AG04450 (cell line): ENCODE measurements at regions not wholly inside any gene's neighbourhood (a gene's known extent, or its start where the extent isn't known, plus 50 kb on each side); places are given as distances from the start of the nearest gene placed in this dataset.

Source experiments
- CTCF ChIA-PET: fragments of 300-600, 350-600 bp; formaldehyde crosslinking; extraction: SDS; loops from one replicate; lab custom pipeline; 2022; ENCODE audit warnings: antibody characterized with exemption, inconsistent platforms; lab: Charles Lee
- POLR2A ChIA-PET: fragments of 350-600 bp; formaldehyde crosslinking; extraction: SDS; loops from one replicate; lab custom pipeline; 2021; ENCODE audit warnings: antibody characterized with exemption, inconsistent platforms; lab: Yijun Ruan, JAX
- DNase-seq: peaks from one replicate; pipeline ENCODE4 v3.0.0-alpha.2; 2011; ENCODE audit warnings: low read depth, low spot score
- H3K27ac ChIP-seq: one replicate; pipeline ENCODE4 v1.5.1; 2012; ENCODE audit warnings: low read depth, low read length, control low read depth
- H3K27me3 ChIP-seq: one replicate; pipeline ENCODE4 v1.6.0; 2012; ENCODE audit warnings: low read length; ENCODE audit not compliant: control insufficient read depth, insufficient read depth
- H3K4me3 ChIP-seq: 2 replicates; pipeline ENCODE4 v1.5.1; 2011; ENCODE audit warnings: mild to moderate bottlenecking, low read depth, low read length, control low read depth
- H3K9me3 ChIP-seq: 2 replicates; pipeline ENCODE4 v1.5.1; 2012; ENCODE audit warnings: low read length; ENCODE audit not compliant: control insufficient read depth, insufficient read depth
- CTCF ChIP-seq: IDR thresholded peaks from 2 replicates; pipeline ENCODE4 v1.5.1; 2011; ENCODE audit warnings: low read depth, low read length, control low read depth, inconsistent platforms

GRCh38 chr9:73529666-73530065, 378.0 kb downstream of the ANXA1 start:
- POLR2A ChIA-PET = no interaction called here
- H3K4me3 ChIP-seq = no peak overlapping the region
- DNase-seq = no peak

GRCh38 chr9:73531051-73531532, 379.4 kb downstream of the ANXA1 start:
- H3K27ac ChIP-seq = no peak overlapping the region
- DNase-seq = no peak
- TF ChIP-seq CTCF = no peak
- H3K9me3 ChIP-seq = peaks cover 5% of the 10 kb centered on the region; the same call in 1 of the 2 replicates
- H3K4me3 ChIP-seq = no peak overlapping the region
- H3K27me3 ChIP-seq = no peaks in the 10 kb centered on the region
- POLR2A ChIA-PET = no interaction called here
- CTCF ChIA-PET = no interaction called here

More at GRCh38 chr9:73529666-73530065, 378.0 kb downstream of the ANXA1 start:
- peaks cover 5% of the 10 kb centered on the region; the same call in 1 of the 2 replicates for H3K9me3 ChIP-seq
- H3K27me3 ChIP-seq = no peaks in the 10 kb centered on the region
- no peak for TF ChIP-seq CTCF
- H3K27ac ChIP-seq = no peak overlapping the region
- CTCF ChIA-PET = no interaction called here

DNA sequence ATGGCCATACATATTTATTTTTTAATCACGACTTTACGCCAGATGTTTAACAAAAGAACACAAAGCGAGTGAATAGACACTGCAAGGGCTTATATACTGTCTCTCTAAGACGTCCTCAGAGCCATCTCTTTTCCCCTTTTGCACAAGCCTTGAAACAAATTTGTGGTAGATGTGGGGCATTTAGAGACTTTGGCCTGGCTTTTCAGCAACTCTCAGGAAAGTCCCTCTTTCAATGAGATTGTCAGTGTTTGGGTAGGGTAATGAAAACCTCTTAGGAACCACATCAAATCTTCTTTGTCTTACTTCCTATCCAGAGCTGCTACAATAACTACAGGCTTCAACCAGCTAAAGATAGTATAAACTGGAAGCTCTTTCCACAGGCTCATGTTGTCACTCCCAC, 380.0 kb downstream of the ANXA1 start:
- Histone ChIP-seq H3K27ac (no peak overlapping the region), H3K9me3 (peaks cover 5% of the 10 kb centered on the region; the same call in 1 of the 2 replicates), H3K4me3 (no peak overlapping the region), H3K27me3 (no peaks in the 10 kb centered on the region)
- TF ChIP-seq CTCF = no peak
- POLR2A ChIA-PET = no interaction called here
- DNase-seq = no peak
- CTCF ChIA-PET = no interaction called here

GRCh38 chr9:73532985-73533384, 381.3 kb downstream of the ANXA1 start:
- H3K27me3 ChIP-seq = no peaks in the 10 kb centered on the region
- H3K9me3 ChIP-seq = no peaks in the 10 kb centered on the region; the same call in 1 of the 2 replicates
- POLR2A ChIA-PET = no interaction called here
- no peak overlapping the region for H3K4me3 ChIP-seq
- DNase-seq = no peak
- CTCF ChIA-PET = no interaction called here
- no peak overlapping the region for H3K27ac ChIP-seq
- TF ChIP-seq CTCF = no peak

DNA sequence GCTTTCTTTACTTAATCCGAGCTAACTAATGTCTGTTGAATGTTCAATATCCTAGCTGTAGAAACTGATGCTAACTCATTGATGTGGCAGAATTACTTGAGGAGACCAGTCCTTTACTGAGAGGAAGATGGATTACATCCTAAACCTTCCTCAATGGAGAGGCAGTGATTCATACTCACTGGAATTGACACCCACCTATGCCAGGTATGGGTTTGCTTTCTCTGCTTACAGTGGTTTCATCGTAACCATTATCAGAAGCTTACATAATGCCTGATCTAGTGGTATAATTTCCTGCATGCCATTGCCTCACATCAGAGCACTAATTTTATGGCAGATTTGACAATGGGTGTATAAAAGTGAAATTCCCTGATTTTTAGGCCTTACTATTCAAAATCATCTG, 384.7 kb downstream of the ANXA1 start:
- no peak for TF ChIP-seq CTCF
- no peak overlapping the region for H3K27ac ChIP-seq
- peaks cover 3% of the 10 kb centered on the region; the same call in 1 of the 2 replicates for H3K9me3 ChIP-seq
- no peak overlapping the region for H3K4me3 ChIP-seq
- ChIA-PET CTCF (no interaction called here), POLR2A (no interaction called here)
- H3K27me3 ChIP-seq = no peaks in the 10 kb centered on the region
- no peak for DNase-seq
